ENCODE measurements at regions not wholly inside any gene's neighbourhood (a gene's known extent, or its start where the extent isn't known, plus 50 kb on each side); places are given as distances from the start of the nearest gene placed in this dataset.

DNA sequence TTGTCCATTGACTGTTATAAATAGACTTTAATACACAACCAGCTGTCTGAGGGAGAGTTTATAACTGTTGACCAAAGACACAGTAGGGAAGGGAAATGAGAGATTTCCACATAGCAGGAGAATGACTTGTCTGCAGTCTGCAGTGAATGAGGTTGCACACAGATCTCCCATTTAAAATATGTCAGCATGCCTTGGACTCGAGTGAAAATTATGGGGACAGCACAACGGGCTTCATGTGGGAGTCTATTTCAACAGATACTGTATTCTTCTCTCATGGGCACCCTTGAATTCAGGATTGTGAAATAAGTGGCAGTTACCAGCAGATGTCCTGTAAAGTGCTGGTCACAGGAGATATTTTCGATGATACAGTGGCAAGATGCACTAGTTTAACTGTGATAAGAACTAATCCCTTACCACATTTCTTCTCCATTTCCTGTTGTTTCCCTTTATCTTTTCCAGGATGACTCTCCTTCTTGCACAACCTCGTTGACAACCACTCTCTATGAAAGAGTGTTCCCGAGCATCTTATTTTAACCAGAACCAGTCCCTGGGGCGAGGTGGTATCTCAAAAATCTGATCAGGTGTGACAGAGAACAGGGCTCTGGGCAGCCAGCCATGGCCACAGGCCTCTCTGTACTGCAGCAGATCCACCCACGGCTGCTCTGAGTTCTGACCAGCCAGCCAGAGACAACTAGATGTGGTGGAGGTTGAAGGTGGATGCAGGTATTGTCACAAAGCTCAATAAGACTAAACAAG, 51.5 kb upstream of the MAP3K1 start:
- H3K4me3 ChIP-seq (ENCODE audit: low read depth, low read length): no peak overlapping the region
- TF ChIP-seq, protein P1, sequence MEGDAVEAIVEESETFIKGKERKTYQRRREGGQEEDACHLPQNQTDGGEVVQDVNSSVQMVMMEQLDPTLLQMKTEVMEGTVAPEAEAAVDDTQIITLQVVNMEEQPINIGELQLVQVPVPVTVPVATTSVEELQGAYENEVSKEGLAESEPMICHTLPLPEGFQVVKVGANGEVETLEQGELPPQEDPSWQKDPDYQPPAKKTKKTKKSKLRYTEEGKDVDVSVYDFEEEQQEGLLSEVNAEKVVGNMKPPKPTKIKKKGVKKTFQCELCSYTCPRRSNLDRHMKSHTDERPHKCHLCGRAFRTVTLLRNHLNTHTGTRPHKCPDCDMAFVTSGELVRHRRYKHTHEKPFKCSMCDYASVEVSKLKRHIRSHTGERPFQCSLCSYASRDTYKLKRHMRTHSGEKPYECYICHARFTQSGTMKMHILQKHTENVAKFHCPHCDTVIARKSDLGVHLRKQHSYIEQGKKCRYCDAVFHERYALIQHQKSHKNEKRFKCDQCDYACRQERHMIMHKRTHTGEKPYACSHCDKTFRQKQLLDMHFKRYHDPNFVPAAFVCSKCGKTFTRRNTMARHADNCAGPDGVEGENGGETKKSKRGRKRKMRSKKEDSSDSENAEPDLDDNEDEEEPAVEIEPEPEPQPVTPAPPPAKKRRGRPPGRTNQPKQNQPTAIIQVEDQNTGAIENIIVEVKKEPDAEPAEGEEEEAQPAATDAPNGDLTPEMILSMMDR (IDR thresholded peaks at IDR 0.05; ENCODE audit: insufficient read depth, low read length, poor library complexity, severe bottlenecking): no peak
- no peaks in the 10 kb centered on the region for H3K36me3 ChIP-seq (ENCODE audit: control insufficient read depth, insufficient read depth, low read length)
- no peaks in the 10 kb centered on the region for H3K27me3 ChIP-seq (ENCODE audit: control insufficient read depth, insufficient read depth, low read length)
- no peak for DNase-seq (ENCODE audit: low read depth)

DNA sequence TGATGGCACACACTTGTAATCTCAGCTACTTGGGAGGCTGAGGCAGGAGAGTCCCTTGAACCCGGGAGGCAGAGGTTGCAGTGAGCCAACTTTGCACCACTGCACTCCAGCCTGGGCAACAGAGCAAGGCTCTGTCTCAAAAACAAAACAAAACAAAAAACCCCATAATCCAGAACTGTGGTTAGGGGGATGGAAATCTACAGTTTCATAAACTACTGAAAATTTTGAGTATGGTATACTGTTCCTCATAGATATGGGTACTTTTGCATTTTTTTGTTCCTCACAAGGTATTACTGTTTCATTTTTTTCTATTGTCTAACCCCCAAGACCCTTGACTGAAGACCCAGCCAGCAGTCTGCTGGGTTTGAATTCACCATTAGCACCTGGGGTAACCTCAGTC, 52.2 kb upstream of the MAP3K1 start:
- H3K36me3 ChIP-seq (ENCODE audit: control insufficient read depth, insufficient read depth, low read length): no peaks in the 10 kb centered on the region
- H3K4me3 ChIP-seq (ENCODE audit: low read depth, low read length): no peak overlapping the region
- DNase-seq (ENCODE audit: low read depth): no peak
- H3K27me3 ChIP-seq (ENCODE audit: control insufficient read depth, insufficient read depth, low read length): no peaks in the 10 kb centered on the region
- TF ChIP-seq, protein P1 (IDR thresholded peaks at IDR 0.05; ENCODE audit: insufficient read depth, low read length, poor library complexity, severe bottlenecking): no peak

GRCh38 chr5:56761151-56761885, 54.0 kb upstream of the MAP3K1 start:
- no peaks in the 10 kb centered on the region for H3K36me3 ChIP-seq (ENCODE audit: control insufficient read depth, insufficient read depth, low read length)
- no peaks in the 10 kb centered on the region for H3K27me3 ChIP-seq (ENCODE audit: control insufficient read depth, insufficient read depth, low read length)
- TF ChIP-seq, protein P1 (IDR thresholded peaks at IDR 0.05; ENCODE audit: insufficient read depth, low read length, poor library complexity, severe bottlenecking): no peak
- H3K4me3 ChIP-seq (ENCODE audit: low read depth, low read length): no peak overlapping the region
- no peak for DNase-seq (ENCODE audit: low read depth)

- DNase-seq (ENCODE audit: low read depth): no peak
- Histone ChIP-seq H3K4me3 (ENCODE audit: low read depth, low read length) (no peak overlapping the region), H3K36me3 (ENCODE audit: control insufficient read depth, insufficient read depth, low read length) (no peaks in the 10 kb centered on the region), H3K27me3 (ENCODE audit: control insufficient read depth, insufficient read depth, low read length) (no peaks in the 10 kb centered on the region)
- TF ChIP-seq, protein P1 (IDR thresholded peaks at IDR 0.05; ENCODE audit: insufficient read depth, low read length, poor library complexity, severe bottlenecking): no peak
These were observed 54.6 kb upstream of the MAP3K1 start for GRCh38 chr5:56760723-56761122.

DNA sequence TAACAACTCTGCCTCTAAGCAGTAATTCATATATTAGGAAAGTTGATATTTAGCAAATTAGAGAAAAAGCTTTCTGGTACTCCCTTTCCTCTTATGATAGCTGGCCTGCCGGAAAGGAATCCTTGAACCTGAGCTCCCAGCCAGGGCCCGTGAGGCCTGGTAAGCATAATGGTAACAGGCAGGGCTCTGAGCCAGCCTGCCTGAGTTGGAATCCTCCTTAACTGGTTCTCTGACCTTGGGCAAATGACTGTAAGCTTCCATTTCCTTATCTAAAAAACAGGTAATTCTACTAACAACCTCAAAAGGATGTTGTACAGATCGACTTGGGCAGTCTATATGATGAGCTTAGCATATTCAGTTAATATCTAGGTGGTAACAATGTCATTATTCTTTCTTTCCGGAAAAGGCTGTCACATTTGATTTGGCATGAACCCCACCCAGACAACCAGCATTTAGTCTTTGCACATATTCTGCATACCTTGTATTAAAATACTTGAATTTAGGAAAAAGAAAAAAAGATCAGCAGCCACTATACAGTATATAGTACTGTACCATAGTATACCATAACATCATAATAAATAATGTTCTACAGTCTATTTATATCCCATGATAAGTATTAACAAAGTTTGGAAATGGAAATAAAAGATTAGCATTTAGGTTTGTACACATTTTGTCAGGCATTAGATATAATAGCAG, 55.7 kb upstream of the MAP3K1 start:
- DNase-seq (ENCODE audit: low read depth): no peak
- Histone ChIP-seq H3K27me3 (ENCODE audit: control insufficient read depth, insufficient read depth, low read length) (no peaks in the 10 kb centered on the region), H3K4me3 (ENCODE audit: low read depth, low read length) (no peak overlapping the region), H3K36me3 (ENCODE audit: control insufficient read depth, insufficient read depth, low read length) (no peaks in the 10 kb centered on the region)
- TF ChIP-seq, protein P1 (IDR thresholded peaks at IDR 0.05; ENCODE audit: insufficient read depth, low read length, poor library complexity, severe bottlenecking): no peak
